ENCODE measurements at regions not wholly inside any gene's neighbourhood (a gene's known extent, or its start where the extent isn't known, plus 50 kb on each side); places are given as distances from the start of the nearest gene placed in this dataset.

DNA sequence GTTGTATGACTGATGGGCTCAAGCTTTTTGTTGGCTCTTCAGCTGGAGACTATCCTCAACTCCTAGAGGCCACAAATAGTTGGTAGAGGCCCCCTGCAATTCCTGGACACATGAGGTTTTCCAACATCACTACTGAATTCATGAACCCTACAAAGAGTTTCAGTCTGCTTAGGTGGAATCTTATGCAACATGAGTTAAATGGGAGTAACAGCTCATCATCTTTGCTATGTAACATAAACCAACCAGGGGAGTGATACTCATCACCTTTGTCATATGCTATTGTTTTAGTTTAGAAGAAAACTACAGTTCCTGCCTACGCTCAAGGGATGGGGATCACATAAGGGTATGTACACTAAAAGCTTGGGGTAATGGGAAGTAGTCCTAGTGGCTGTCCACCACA lies 729.4 kb downstream of the SORCS1 start:
- TF ChIP-seq, protein P1, sequence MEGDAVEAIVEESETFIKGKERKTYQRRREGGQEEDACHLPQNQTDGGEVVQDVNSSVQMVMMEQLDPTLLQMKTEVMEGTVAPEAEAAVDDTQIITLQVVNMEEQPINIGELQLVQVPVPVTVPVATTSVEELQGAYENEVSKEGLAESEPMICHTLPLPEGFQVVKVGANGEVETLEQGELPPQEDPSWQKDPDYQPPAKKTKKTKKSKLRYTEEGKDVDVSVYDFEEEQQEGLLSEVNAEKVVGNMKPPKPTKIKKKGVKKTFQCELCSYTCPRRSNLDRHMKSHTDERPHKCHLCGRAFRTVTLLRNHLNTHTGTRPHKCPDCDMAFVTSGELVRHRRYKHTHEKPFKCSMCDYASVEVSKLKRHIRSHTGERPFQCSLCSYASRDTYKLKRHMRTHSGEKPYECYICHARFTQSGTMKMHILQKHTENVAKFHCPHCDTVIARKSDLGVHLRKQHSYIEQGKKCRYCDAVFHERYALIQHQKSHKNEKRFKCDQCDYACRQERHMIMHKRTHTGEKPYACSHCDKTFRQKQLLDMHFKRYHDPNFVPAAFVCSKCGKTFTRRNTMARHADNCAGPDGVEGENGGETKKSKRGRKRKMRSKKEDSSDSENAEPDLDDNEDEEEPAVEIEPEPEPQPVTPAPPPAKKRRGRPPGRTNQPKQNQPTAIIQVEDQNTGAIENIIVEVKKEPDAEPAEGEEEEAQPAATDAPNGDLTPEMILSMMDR (IDR thresholded peaks at IDR 0.05; ENCODE audit: extremely low read depth, insufficient read depth, missing control alignments): no peak
- in situ Hi-C loops (cut with MboI; ENCODE audit: low pct_unique_long_range_greater_than_20kb, low sequenced_read_pairs, unreplicated experiment): no loop called here
- no peak for DNase-seq (ENCODE audit: low spot score)

DNA sequence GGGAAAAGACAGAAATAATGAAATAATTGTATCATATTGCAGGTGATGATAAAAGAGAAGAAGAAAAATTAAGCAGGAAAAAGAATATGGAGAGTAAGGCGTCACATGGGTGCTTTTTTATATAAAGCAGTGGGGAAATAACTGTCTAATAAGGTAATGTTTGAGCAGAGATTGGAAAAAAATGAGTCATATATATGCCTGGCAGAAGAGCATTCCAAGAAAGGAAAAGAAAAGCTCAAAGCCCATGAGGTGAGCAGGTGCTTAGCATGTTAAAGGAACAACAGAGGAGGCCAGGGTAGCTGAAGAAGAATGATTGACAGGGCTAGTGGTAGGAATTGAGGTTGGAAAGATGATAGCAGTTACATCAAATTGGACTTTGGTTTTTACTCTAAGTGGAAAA lies 739.5 kb downstream of the SORCS1 start:
- TF ChIP-seq, protein P1 (IDR thresholded peaks at IDR 0.05; ENCODE audit: extremely low read depth, insufficient read depth, missing control alignments): no peak
- DNase-seq (ENCODE audit: low spot score): no peak
- in situ Hi-C loops (cut with MboI; ENCODE audit: low pct_unique_long_range_greater_than_20kb, low sequenced_read_pairs, unreplicated experiment): no loop called here

DNA sequence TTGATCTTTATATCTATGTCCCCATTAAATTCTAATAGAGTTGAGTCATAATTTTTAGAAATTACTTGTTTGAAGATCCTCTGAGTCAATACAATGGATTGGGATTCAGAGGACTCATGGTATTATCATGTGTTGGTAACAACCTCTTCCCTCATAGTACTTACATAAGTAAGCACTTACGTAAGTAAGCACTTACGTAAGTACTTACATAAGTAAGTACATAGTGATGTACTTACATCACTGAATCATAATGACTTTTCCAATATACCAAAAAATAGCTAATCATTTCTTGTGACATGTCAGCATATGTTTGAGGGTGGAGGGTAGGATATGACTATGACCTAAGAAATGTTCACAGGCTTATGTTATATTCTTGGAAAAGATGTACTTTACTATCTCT lies 740.5 kb downstream of the SORCS1 start:
- TF ChIP-seq, protein P1 (IDR thresholded peaks at IDR 0.05; ENCODE audit: extremely low read depth, insufficient read depth, missing control alignments): no peak
- in situ Hi-C loops (cut with MboI; ENCODE audit: low pct_unique_long_range_greater_than_20kb, low sequenced_read_pairs, unreplicated experiment): no loop called here
- no peak for DNase-seq (ENCODE audit: low spot score)

DNA sequence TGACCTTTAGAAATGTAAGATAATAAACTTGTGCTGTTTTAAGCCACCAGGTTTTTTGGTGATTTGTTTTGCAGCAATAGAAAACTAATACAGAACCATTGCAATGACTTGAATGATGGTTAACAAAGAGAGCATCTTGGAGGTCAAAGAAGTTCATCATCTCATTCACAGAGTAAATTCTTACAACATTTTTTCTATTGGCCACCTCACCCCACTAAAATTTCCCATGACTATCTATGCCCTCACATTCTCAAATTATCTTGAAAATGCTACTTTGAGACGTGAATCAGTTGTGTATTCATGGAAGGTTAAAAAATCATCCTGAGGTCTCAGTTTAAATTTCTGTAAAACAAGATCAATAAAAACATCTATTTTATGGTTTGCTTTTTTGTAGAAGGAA lies 754.2 kb downstream of the SORCS1 start:
- in situ Hi-C loops (cut with MboI; ENCODE audit: low pct_unique_long_range_greater_than_20kb, low sequenced_read_pairs, unreplicated experiment): no loop called here
- TF ChIP-seq, protein P1 (IDR thresholded peaks at IDR 0.05; ENCODE audit: extremely low read depth, insufficient read depth, missing control alignments): no peak
- DNase-seq (ENCODE audit: low spot score): no peak

DNA sequence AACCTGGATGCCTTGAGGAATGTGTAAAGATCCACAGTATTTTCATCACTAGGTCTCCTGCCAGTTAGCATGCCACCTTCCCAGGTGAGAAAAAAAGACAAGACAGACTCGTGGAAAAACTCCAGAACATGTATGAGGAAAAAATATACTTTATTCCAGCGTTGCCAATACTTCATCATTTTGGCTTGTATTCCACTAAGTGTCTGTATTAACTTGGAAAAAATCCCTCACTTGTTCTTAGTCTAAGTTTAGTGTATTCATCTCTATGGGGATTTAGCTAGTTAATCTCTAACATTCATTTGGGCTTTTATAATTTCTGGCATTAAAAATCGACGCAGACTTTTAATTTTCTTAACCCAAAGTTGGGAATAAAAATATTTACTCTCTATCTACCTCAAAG lies 759.4 kb downstream of the SORCS1 start:
- in situ Hi-C loops (cut with MboI; ENCODE audit: low pct_unique_long_range_greater_than_20kb, low sequenced_read_pairs, unreplicated experiment): no loop called here
- TF ChIP-seq, protein P1 (IDR thresholded peaks at IDR 0.05; ENCODE audit: extremely low read depth, insufficient read depth, missing control alignments): no peak

DNA sequence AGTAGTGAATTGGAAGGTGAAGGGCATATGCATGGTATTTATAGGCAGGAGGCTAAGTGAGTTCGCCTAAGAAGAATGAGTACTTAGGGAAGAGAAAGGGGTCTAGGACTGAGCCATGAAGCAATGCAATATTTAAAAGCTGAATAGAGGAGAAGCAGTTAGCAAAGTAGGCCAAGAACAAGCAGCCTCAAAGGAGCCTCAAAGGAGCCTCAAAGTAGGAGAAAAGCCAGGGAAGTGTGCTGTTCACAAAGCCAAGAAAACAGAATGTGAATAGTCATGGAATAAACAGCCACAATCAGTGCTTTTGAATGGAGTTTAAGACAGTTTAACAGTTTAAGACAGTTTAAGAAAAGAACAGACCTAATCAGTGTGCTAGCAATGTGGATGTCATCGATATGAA lies 762.0 kb downstream of the SORCS1 start:
- TF ChIP-seq, protein P1 (IDR thresholded peaks at IDR 0.05; ENCODE audit: extremely low read depth, insufficient read depth, missing control alignments): no peak
- DNase-seq (ENCODE audit: low spot score): no peak
- in situ Hi-C loops (cut with MboI; ENCODE audit: low pct_unique_long_range_greater_than_20kb, low sequenced_read_pairs, unreplicated experiment): no loop called here

More for the DNA sequence above, 759.4 kb downstream of the SORCS1 start:
- DNase-seq (ENCODE audit: low spot score): no peak

DNA sequence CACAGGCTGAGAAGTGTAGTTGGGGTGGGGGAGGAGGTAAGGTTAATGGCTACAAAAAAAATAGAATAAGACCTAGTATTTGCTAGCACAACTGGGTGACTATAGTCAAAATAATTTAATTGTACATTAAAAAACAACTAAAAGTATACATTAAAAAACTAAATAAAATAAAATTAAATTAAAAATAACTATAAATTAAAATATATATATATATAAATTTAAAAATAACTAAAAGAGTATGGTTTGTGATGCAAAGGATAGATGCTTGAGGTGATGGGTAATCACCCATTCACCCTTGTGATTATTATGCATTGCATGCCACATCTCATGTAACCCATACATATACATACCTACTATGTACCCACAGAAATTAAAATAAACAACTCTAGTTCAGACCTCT lies 762.5 kb downstream of the SORCS1 start:
- in situ Hi-C loops (cut with MboI; ENCODE audit: low pct_unique_long_range_greater_than_20kb, low sequenced_read_pairs, unreplicated experiment): no loop called here
- no peak for DNase-seq (ENCODE audit: low spot score)
- TF ChIP-seq, protein P1 (IDR thresholded peaks at IDR 0.05; ENCODE audit: extremely low read depth, insufficient read depth, missing control alignments): no peak

Measured in GM13977 (cell line).